Sigmoid colon (tissue), 4 donors: ENCODE measurements at regions not wholly inside any gene's neighbourhood (a gene's known extent, or its start where the extent isn't known, plus 50 kb on each side); places are given as distances from the start of the nearest gene placed in this dataset.

Experiments used
- CTCF ChIP-seq, 4 experiments: fragments of 450-650 bp in 3 of 4; fragments of 200-600 bp in 1 of 4; IDR thresholded peaks; one replicate each; pipeline ENCODE4 v1.5.1; 2016 to 2019; ENCODE audit warnings: antibody characterized with exemption in 4 of 4, mild to moderate bottlenecking in 3 of 4, moderate library complexity in 2 of 4
- EP300 ChIP-seq, 4 donors: sonication (generic); formaldehyde crosslinking; IDR thresholded peaks; one replicate each; pipeline ENCODE4 v1.6.1; 2017; ENCODE audit warnings: antibody characterized with exemption in 4 of 4
- POLR2A ChIP-seq, 2 donors: fragments of 450-650 bp; IDR thresholded peaks; one replicate each; pipeline ENCODE4 v1.6.1; 2016; ENCODE audit warnings: antibody characterized with exemption in 2 of 2, mild to moderate bottlenecking in 2 of 2, moderate library complexity in 2 of 2

- no peak for TF ChIP-seq EP300 (IDR thresholded peaks at IDR 0.05)
- TF ChIP-seq POLR2A (IDR thresholded peaks at IDR 0.05), result no peak
- TF ChIP-seq CTCF (IDR thresholded peaks at IDR 0.05), result no peak
These were observed 201.0 kb upstream of the BCL6 start for GRCh38 chr3:187946163-187946691.
